ENCODE measurements at regions not wholly inside any gene's neighbourhood (a gene's known extent, or its start where the extent isn't known, plus 50 kb on each side); places are given as distances from the start of the nearest gene placed in this dataset.
"Not testable (repeated sequence)": the region's sequence is repeated elsewhere in the genome, so short reads cannot be mapped to it uniquely, and the experiment has no call there.

DNA sequence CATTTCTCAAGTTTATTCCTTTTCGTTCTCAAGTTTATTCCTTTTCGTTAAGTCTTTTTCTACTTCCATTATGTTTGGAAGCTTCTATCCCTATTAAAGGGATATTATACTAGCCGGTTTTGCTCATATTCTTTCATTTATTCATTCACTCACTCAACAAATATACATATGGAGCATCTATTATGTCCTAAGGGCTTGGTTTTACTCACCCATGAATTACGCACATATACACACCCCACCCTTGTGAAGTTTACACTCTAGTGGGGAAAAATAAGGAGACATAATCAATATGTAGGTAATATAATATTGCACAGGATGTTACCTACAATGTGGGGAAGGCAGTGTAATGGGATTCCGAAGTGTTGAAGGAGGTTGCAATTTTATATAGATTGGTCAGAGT, 90.5 kb downstream of the ACTL7B start:
- DNase-seq (ENCODE audit: low spot score): no peak

GRCh38 chr9:108762348-108763055, 93.3 kb downstream of the ACTL7B start:
- no peak for DNase-seq (ENCODE audit: low spot score)

GRCh38 chr9:108761655-108762347, 94.0 kb downstream of the ACTL7B start:
- DNase-seq (ENCODE audit: low spot score): peak; percentile 63

- DNase-seq (ENCODE audit: low spot score): no peak
Observed at GRCh38 chr9:108760841-108761240, 94.9 kb downstream of the ACTL7B start.

DNA sequence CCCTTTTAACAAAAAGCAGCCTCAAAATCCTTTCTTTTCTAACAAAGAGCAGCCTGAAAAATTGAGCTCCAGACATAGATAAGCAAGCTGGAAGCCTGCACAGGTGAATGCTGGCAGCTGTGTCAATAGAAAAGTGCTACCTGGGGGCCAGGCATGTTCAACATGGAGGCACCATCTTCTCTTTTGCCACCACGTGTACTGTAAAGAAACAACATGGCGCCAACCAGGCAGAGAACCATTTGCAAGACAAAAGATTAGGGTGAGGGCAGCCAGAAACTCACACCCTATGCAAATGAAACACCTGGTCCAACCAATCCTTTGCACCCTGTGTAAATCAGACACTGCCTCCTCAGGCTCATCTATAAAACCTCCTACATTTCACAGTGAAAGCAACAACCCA, 96.0 kb downstream of the ACTL7B start:
- DNase-seq (ENCODE audit: low spot score): no peak

- no peak for DNase-seq (ENCODE audit: low spot score)
Observed at GRCh38 chr9:108759399-108759798, 96.4 kb downstream of the ACTL7B start.

GRCh38 chr9:108756746-108757490, 98.9 kb downstream of the ACTL7B start:
- DNase-seq (ENCODE audit: low spot score): no peak

GRCh38 chr9:108755979-108756378, 99.8 kb downstream of the ACTL7B start:
- DNase-seq (ENCODE audit: low spot score): no peak

DNA sequence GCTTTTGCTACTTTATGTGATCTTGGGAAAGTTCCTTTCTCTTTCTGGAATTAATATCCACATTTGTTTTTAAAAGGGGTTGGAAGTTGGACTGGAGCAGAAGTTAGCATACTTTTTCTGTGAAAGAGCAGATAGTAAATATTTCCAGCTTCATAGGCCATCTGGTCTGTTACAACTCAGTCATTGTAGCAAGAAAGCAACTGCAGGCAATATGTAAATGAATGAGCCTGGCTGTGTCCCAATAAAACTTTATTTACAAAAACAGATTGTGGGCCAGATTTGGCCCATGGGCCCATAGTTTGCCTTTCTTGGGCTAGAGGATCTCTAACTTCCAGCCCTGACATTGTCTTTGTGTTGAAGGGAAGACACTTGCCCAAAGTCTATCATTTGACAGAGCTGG, 104.4 kb downstream of the ACTL7B start:
- no peak for DNase-seq (ENCODE audit: low spot score)

- no peak for DNase-seq (ENCODE audit: low spot score)
Observed at GRCh38 chr9:108750661-108751215, 105.0 kb downstream of the ACTL7B start.

- DNase-seq (ENCODE audit: low spot score): no peak
Observed at GRCh38 chr9:108748776-108749175, 107.0 kb downstream of the ACTL7B start.

DNA sequence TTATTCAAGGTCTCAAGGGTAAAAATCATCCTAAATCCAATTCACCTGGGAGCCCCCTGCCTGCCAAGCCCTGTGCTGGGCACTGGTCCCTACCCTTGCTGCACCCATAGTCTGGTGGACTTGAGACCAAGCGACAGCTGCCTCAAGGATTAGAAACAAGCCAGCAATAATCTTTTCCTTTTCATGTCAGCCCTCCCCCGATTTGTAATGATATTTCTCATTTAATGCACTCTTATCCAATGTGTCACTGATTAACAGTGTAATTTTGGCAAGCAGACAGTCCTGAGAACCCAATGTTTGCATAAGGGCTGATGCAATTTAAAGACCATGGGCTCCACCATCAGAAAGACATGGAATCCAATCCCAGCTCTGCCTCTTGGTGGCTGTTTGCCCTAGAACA, 108.9 kb downstream of the ACTL7B start:
- DNase-seq (ENCODE audit: low spot score): no peak

DNA sequence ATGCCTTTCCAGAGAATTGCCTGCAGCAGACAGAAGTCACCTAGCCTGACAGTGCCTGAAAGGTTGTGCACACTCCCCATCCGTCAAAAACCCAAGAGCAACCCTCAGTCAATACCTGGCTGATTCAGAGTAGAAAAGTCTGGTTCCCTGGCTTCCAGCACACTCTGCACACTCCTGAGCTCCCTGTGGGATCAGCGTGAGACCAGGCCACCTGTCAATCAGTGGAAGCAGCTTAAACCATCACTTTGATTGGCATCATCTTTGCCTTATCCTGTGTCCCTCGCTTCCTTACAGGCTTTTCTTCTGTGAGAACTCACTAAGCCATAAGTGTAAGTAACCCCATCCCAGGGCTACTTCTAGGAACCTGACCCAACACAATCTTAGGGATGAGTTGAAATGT, 109.8 kb downstream of the ACTL7B start:
- no peak for DNase-seq (ENCODE audit: low spot score)

DNA sequence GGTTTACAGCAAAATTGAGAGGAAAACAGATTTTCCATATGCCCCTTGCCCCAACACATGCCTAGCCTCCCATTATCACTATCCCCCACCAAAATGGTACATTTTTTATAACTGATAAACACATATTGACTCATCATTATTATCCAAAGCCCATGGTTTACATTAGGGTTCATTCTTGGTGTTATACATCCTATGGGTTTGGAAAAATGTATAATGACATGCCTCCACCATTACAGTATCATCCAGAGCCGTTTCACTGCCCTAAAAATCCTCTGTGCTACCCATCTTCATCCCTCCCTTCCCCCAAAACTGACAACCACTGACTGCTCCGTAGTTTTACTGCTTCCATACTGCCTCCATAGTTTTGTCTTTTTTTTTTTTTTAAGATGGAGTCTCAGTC, 111.1 kb downstream of the ACTL7B start:
- DNase-seq (ENCODE audit: low spot score): no peak

GRCh38 chr9:108743901-108744371, 111.8 kb downstream of the ACTL7B start:
- DNase-seq (ENCODE audit: low spot score): no peak

- no peak for DNase-seq (ENCODE audit: low spot score)
Observed at GRCh38 chr9:108743416-108743815, 112.4 kb downstream of the ACTL7B start.

DNA sequence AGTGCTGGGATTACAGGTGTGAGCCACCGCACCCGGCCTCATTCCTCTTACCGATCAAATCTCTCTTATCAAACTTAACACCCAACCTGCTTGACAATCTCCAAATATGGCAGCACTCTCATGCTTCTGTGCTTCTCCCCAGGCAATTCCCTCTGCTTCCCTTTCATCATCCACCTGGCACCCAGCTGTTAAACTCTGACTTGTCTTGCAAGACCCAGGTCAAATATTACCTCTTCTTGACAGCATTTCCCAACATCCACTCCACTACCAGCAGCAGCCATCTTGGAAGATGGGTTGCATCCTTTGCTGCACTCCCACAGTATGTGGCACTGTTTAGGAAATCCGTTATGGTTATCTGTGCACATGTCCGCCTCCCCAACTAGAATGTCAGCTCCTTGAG, 113.6 kb downstream of the ACTL7B start:
- no peak for DNase-seq (ENCODE audit: low spot score)

DNA sequence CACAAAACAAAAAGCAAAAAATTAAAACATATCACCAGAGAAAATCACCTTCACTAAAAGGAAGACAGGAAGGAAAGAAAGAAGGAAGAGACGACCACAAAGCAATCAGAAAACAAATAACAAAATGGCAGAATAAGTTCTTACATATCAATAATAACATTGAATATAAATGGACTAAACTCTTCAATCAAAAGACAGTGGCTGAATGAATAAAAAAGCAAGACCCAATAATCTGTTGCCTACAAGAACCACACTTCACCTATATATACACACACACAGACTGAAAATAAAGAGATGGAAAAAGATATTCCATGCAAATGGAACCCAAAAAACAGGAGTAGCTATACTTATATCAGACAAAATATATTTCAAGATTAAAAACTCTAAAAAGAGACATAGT, 124.5 kb downstream of the ACTL7B start:
- not testable (repeated sequence) for DNase-seq (ENCODE audit: low spot score)

GRCh38 chr9:108727580-108728111, 128.1 kb downstream of the ACTL7B start:
- DNase-seq (ENCODE audit: low spot score): no peak

DNA sequence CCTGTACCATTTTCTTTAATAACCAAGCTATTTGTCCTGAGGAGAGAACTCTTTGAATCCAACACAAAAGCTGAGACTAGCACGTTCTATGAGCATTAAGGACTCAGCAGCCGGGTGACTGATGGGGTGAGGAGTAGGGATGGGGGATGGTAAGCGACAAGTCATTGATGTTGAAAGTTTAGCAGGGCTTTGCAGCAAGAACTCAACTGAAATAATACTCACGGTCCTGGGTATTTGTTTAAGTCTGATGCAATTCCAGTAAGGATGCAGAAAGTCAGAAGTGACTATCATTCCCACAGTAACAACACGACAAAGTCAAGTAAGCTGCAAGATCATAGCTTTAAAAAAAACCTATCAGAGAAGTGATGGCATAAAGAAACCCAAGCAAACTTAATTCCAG, 131.1 kb downstream of the ACTL7B start:
- DNase-seq (ENCODE audit: low spot score): no peak

DNA sequence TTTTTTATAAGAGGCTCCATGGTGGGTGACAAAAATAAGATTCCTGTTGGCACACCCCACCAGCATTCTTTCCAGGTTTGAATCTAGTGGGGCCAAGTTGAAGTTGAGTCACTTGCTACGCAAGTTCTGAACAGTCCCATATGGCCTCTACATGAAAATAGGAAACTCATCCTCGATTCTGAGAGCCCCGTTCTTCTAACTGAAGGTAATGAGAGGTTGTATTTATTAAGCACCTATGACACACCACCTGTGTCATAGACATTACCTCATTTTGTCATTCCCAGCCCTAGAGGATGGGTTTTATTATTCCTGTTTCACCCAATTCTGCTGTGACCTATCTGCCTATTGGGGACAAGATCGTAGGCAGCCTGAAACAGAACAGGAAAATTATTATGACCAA, 131.7 kb downstream of the ACTL7B start:
- DNase-seq (ENCODE audit: low spot score): no peak

DNA sequence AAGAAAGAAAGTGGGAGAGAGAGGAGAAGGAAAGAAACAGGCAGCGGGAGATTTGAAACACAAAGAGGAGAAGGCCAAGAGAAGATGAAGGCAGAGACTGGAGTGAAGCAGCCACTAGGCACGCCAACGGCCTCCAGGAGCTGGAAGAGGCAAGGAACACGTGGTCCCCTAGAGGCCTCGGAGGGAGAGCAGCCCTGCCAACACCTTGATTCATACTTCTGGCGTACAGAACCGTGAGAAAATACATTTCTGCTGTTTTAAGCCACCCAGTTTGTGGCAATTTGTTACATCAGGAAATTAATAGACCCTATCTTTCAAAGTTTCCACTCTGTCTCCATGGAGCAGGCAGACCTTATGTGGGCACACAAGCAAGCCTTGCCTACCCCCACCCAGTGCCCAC, 133.4 kb downstream of the ACTL7B start:
- DNase-seq (ENCODE audit: low spot score): no peak

Measured in kidney capillary endothelial cell (primary cell).